Neural cell (in vitro differentiated cells): ENCODE measurements at regions not wholly inside any gene's neighbourhood (a gene's known extent, or its start where the extent isn't known, plus 50 kb on each side); places are given as distances from the start of the nearest gene placed in this dataset.

Experiments used
- POLR2AphosphoS5 ChIP-seq: IDR thresholded peaks from 2 replicates; pipeline ENCODE4 v1.6.1; 2012
- TAF1 ChIP-seq: IDR thresholded peaks from 2 replicates; pipeline ENCODE4 v1.6.1; 2012; ENCODE audit warnings: low read depth
- TF ChIP-seq, protein P1 (sequence below): IDR thresholded peaks from 2 replicates; pipeline ENCODE4 v1.6.1; 2012; ENCODE audit warnings: borderline replicate concordance
- TF ChIP-seq, protein P2 (sequence below): fragments of 450-650 bp; IDR thresholded peaks from 2 replicates; pipeline ENCODE4 v1.5.1; 2014; ENCODE audit warnings: antibody characterized with exemption, mild to moderate bottlenecking, moderate library complexity; ENCODE audit not compliant: poor library complexity, severe bottlenecking

DNA sequence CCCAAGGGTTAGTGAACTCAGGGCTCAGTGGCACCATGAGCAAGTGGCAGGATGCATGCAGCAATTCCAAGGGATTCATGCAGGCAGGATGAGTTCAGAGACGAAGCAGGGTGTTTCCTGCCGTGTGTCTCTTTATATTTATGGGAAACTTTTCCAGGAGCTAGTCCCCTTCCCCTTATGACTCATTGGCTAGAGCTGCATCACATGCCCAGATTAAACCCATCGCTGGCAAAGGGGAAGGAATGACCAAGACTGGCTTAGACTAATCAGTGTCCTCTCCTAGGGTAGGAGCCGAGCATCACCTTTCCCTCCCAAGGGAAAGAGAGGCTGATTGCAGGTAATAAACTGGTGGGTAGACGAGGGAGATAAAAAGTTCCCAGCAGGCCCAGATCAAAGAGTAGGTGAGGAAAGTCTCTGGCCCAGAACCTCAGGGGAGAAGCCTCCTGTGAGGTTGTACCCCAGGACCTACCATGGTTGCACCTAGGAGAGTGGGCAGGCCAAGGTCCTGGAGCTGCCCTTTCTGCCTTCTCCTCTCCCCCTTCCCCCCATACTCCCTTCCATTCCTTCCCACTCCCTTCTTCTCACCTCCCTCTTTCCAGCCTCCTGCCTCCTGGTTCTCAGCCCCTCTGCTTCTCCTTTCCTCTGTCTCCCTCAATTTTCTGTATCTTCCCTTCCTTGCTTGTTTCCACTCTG, 67.8 kb upstream of the ITGA11 start:
- TF ChIP-seq, protein P1, sequence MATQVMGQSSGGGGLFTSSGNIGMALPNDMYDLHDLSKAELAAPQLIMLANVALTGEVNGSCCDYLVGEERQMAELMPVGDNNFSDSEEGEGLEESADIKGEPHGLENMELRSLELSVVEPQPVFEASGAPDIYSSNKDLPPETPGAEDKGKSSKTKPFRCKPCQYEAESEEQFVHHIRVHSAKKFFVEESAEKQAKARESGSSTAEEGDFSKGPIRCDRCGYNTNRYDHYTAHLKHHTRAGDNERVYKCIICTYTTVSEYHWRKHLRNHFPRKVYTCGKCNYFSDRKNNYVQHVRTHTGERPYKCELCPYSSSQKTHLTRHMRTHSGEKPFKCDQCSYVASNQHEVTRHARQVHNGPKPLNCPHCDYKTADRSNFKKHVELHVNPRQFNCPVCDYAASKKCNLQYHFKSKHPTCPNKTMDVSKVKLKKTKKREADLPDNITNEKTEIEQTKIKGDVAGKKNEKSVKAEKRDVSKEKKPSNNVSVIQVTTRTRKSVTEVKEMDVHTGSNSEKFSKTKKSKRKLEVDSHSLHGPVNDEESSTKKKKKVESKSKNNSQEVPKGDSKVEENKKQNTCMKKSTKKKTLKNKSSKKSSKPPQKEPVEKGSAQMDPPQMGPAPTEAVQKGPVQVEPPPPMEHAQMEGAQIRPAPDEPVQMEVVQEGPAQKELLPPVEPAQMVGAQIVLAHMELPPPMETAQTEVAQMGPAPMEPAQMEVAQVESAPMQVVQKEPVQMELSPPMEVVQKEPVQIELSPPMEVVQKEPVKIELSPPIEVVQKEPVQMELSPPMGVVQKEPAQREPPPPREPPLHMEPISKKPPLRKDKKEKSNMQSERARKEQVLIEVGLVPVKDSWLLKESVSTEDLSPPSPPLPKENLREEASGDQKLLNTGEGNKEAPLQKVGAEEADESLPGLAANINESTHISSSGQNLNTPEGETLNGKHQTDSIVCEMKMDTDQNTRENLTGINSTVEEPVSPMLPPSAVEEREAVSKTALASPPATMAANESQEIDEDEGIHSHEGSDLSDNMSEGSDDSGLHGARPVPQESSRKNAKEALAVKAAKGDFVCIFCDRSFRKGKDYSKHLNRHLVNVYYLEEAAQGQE = no peak
- TF ChIP-seq, protein P2, sequence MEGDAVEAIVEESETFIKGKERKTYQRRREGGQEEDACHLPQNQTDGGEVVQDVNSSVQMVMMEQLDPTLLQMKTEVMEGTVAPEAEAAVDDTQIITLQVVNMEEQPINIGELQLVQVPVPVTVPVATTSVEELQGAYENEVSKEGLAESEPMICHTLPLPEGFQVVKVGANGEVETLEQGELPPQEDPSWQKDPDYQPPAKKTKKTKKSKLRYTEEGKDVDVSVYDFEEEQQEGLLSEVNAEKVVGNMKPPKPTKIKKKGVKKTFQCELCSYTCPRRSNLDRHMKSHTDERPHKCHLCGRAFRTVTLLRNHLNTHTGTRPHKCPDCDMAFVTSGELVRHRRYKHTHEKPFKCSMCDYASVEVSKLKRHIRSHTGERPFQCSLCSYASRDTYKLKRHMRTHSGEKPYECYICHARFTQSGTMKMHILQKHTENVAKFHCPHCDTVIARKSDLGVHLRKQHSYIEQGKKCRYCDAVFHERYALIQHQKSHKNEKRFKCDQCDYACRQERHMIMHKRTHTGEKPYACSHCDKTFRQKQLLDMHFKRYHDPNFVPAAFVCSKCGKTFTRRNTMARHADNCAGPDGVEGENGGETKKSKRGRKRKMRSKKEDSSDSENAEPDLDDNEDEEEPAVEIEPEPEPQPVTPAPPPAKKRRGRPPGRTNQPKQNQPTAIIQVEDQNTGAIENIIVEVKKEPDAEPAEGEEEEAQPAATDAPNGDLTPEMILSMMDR = no peak
- no peak for TF ChIP-seq POLR2AphosphoS5
- TF ChIP-seq TAF1 = no peak
